Liver (tissue), 8 donors: ENCODE measurements at regions not wholly inside any gene's neighbourhood (a gene's known extent, or its start where the extent isn't known, plus 50 kb on each side); places are given as distances from the start of the nearest gene placed in this dataset.

Source experiments
- DNase-seq: peaks from one replicate; pipeline ENCODE4 v3.0.0-alpha.2; 2017; ENCODE audit warnings: low spot score
- H3K27ac ChIP-seq, 2 donors: one replicate each; pipeline ENCODE4 v1.7.0; 2013; ENCODE audit warnings: inconsistent platforms in 2 of 2, low read length in 2 of 2, control low read depth in 1 of 2, low read depth in 1 of 2, mild to moderate bottlenecking in 1 of 2
- H3K27me3 ChIP-seq, 4 donors: one replicate each; pipeline versions ENCODE4 v1.6.1 to v1.7.0; 2013; ENCODE audit warnings: low read length in 3 of 4, inconsistent platforms in 1 of 4, mild to moderate bottlenecking in 1 of 4, moderate library complexity in 1 of 4; ENCODE audit not compliant: control insufficient read depth in 4 of 4, insufficient read depth in 4 of 4
- H3K36me3 ChIP-seq, 4 donors: one replicate each; pipeline versions ENCODE4 v1.6.1 to v1.7.0; 2013; ENCODE audit warnings: low read length in 3 of 4, mild to moderate bottlenecking in 3 of 4, low read depth in 1 of 4, moderate library complexity in 1 of 4; ENCODE audit not compliant: control insufficient read depth in 4 of 4, insufficient read depth in 3 of 4
- H3K4me1 ChIP-seq, 4 donors: one replicate each; pipeline versions ENCODE4 v1.6.1 to v1.7.0; 2013; ENCODE audit warnings: low read length in 3 of 4, mild to moderate bottlenecking in 3 of 4, moderate library complexity in 1 of 4; ENCODE audit not compliant: control insufficient read depth in 4 of 4, insufficient read depth in 4 of 4
- H3K4me3 ChIP-seq, 3 donors: one replicate each; pipeline versions ENCODE4 v1.6.1 to v1.7.0; 2013; ENCODE audit warnings: low read length in 3 of 3, control low read depth in 1 of 3, low read depth in 1 of 3, mild to moderate bottlenecking in 1 of 3
- H3K9ac ChIP-seq, 2 donors: one replicate each; pipeline ENCODE4 v1.7.0; 2013; ENCODE audit warnings: low read length in 2 of 2, mild to moderate bottlenecking in 2 of 2, moderate library complexity in 2 of 2, control low read depth in 1 of 2, low read depth in 1 of 2
- H3K9me3 ChIP-seq, 4 donors: one replicate each; pipeline versions ENCODE4 v1.6.1 to v1.7.0; 2013; ENCODE audit warnings: low read length in 3 of 4; ENCODE audit not compliant: control insufficient read depth in 4 of 4
- ATF3 ChIP-seq: IDR thresholded peaks from 2 replicates; pipeline ENCODE4 v1.6.1; 2016; ENCODE audit warnings: antibody characterized with exemption
- EGR1 ChIP-seq, 2 donors: IDR thresholded peaks; 2 replicates each; pipeline ENCODE4 v1.6.1; 2016 to 2018; ENCODE audit warnings: antibody characterized with exemption in 2 of 2, low read depth in 2 of 2
- FOXA2 ChIP-seq: IDR thresholded peaks from 2 replicates; pipeline ENCODE4 v1.6.1; 2016; ENCODE audit warnings: antibody characterized with exemption
- GABPA ChIP-seq, 2 donors: IDR thresholded peaks in 1 of 2; conservative IDR thresholded peaks in 1 of 2; 2 replicates each; pipeline ENCODE4 v1.6.1; 2016; ENCODE audit warnings: antibody characterized with exemption in 2 of 2, mild to moderate bottlenecking in 1 of 2, moderate library complexity in 1 of 2
- HNF4A ChIP-seq, 2 donors: conservative IDR thresholded peaks; 2 replicates each; pipeline ENCODE4 v1.6.1; 2016; ENCODE audit warnings: antibody characterized with exemption in 2 of 2, mild to moderate bottlenecking in 2 of 2
- HNF4G ChIP-seq: IDR thresholded peaks from 2 replicates; pipeline ENCODE4 v1.6.1; 2016; ENCODE audit warnings: antibody characterized with exemption
- JUND ChIP-seq, 2 donors: IDR thresholded peaks; 2 replicates each; pipeline ENCODE4 v1.6.1; 2016; ENCODE audit warnings: antibody characterized with exemption in 2 of 2
- MAX ChIP-seq: IDR thresholded peaks from 2 replicates; pipeline ENCODE4 v1.6.1; 2016; ENCODE audit warnings: antibody characterized with exemption
- NR2F2 ChIP-seq: IDR thresholded peaks from 2 replicates; pipeline ENCODE4 v1.6.1; 2016; ENCODE audit warnings: antibody characterized with exemption
- RXRA ChIP-seq, 2 donors: IDR thresholded peaks; 2 replicates each; pipeline ENCODE4 v1.6.1; 2017 to 2018; ENCODE audit warnings: antibody characterized with exemption in 2 of 2, mild to moderate bottlenecking in 1 of 2
- SP1 ChIP-seq: IDR thresholded peaks from 2 replicates; pipeline ENCODE4 v1.6.1; 2018; ENCODE audit warnings: antibody characterized with exemption, mild to moderate bottlenecking
- TAF1 ChIP-seq: conservative IDR thresholded peaks from 2 replicates; pipeline ENCODE4 v1.6.1; 2016; ENCODE audit warnings: antibody characterized with exemption, mild to moderate bottlenecking
- WGBS: extraction: QIAGEN DNeasy Blood & Tissue Kit; methylation state at CpG from one replicate; pipeline ENCODE4 v1.1.7; 2013; 5-methylcytosine and 5-hydroxymethylcytosine counted together
- TF ChIP-seq, protein P1 (sequence below): fragments of 150-350 bp; IDR thresholded peaks from 2 replicates; pipeline ENCODE4 v1.5.1; 2017; ENCODE audit warnings: improper control_type of control experiment, low read depth, low read length; ENCODE audit not compliant: missing input control
- TF ChIP-seq, protein P2 (sequence below): IDR thresholded peaks from 2 replicates; pipeline ENCODE4 v1.6.1; 2016; ENCODE audit warnings: antibody characterized with exemption
- TF ChIP-seq, protein P3 (sequence below): IDR thresholded peaks from 2 replicates; pipeline ENCODE4 v1.6.1; 2016; ENCODE audit warnings: antibody characterized with exemption, mild to moderate bottlenecking
- donor health status: healthy.
- donor health status: healthy.
- donor health status: healthy.
- donor health status: healthy.
- donor health status: healthy.

DNA sequence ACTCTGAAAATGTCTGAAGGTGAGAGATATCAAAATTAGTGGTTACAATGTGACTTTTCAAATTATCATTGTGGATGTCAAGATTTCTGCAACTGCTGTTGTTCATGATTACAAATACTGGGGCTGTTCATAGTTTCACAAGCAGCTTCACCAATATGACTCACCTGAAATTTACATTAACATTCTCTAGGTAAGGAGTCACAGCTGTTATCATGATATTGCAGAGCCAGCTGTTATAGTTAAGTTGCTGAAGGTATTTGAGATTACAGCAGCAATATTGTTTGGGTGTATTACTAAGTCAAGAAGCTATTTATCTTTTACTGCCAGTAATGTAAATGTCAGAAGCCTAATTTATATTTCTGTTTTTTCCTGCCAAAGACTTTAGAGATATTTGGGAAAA is 140.0 kb downstream of the MC4R start:
- no peak overlapping the region for H3K9ac ChIP-seq
- no peaks in the 10 kb centered on the region for H3K4me1 ChIP-seq
- H3K36me3 ChIP-seq = no peaks in the 10 kb centered on the region
- no peaks in the 10 kb centered on the region for H3K27me3 ChIP-seq
- TF ChIP-seq JUND (IDR thresholded peaks at IDR 0.05) (no peak), FOXA2 (no peak), HNF4A (conservative IDR thresholded peaks at IDR 0.05) (no peak), MAX (no peak), NR2F2 (no peak), RXRA (IDR thresholded peaks at IDR 0.05) (no peak), ATF3 (no peak)
- TF ChIP-seq, protein P1, sequence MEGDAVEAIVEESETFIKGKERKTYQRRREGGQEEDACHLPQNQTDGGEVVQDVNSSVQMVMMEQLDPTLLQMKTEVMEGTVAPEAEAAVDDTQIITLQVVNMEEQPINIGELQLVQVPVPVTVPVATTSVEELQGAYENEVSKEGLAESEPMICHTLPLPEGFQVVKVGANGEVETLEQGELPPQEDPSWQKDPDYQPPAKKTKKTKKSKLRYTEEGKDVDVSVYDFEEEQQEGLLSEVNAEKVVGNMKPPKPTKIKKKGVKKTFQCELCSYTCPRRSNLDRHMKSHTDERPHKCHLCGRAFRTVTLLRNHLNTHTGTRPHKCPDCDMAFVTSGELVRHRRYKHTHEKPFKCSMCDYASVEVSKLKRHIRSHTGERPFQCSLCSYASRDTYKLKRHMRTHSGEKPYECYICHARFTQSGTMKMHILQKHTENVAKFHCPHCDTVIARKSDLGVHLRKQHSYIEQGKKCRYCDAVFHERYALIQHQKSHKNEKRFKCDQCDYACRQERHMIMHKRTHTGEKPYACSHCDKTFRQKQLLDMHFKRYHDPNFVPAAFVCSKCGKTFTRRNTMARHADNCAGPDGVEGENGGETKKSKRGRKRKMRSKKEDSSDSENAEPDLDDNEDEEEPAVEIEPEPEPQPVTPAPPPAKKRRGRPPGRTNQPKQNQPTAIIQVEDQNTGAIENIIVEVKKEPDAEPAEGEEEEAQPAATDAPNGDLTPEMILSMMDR = no peak
- TF ChIP-seq, protein P2, sequence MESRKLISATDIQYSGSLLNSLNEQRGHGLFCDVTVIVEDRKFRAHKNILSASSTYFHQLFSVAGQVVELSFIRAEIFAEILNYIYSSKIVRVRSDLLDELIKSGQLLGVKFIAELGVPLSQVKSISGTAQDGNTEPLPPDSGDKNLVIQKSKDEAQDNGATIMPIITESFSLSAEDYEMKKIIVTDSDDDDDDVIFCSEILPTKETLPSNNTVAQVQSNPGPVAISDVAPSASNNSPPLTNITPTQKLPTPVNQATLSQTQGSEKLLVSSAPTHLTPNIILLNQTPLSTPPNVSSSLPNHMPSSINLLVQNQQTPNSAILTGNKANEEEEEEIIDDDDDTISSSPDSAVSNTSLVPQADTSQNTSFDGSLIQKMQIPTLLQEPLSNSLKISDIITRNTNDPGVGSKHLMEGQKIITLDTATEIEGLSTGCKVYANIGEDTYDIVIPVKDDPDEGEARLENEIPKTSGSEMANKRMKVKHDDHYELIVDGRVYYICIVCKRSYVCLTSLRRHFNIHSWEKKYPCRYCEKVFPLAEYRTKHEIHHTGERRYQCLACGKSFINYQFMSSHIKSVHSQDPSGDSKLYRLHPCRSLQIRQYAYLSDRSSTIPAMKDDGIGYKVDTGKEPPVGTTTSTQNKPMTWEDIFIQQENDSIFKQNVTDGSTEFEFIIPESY = no peak
- no peaks in the 10 kb centered on the region for H3K9me3 ChIP-seq
- DNase-seq = no peak
- no peak overlapping the region for H3K27ac ChIP-seq
- no peak overlapping the region for H3K4me3 ChIP-seq

GRCh38 chr18:60228609-60229595 is 143.7 kb downstream of the MC4R start:
- no peaks in the 10 kb centered on the region for H3K4me1 ChIP-seq
- peaks cover 0 to 7% (median 0%) of the 10 kb centered on the region in 4 donors for H3K9me3 ChIP-seq
- no peak overlapping the region for H3K9ac ChIP-seq
- H3K27ac ChIP-seq = no peak overlapping the region
- DNase-seq = no peak
- WGBS = 65% methylated on average over 8 of the region's 8 CpGs
- TF ChIP-seq SP1 (no peak), NR2F2 (no peak), HNF4G (no peak), EGR1 (IDR thresholded peaks at IDR 0.05; ENCODE audit: low read depth in 2 of 2) (no peak), JUND (IDR thresholded peaks at IDR 0.05) (no peak), TAF1 (no peak), GABPA (IDR thresholded peaks at IDR 0.05 in 1 of 2, conservative IDR thresholded peaks at IDR 0.05 in 1 of 2) (no peak), HNF4A (conservative IDR thresholded peaks at IDR 0.05) (no peak), ATF3 (no peak)
- TF ChIP-seq, protein P2 = no peak
- TF ChIP-seq, protein P1 = no peak
- TF ChIP-seq, protein P3, sequence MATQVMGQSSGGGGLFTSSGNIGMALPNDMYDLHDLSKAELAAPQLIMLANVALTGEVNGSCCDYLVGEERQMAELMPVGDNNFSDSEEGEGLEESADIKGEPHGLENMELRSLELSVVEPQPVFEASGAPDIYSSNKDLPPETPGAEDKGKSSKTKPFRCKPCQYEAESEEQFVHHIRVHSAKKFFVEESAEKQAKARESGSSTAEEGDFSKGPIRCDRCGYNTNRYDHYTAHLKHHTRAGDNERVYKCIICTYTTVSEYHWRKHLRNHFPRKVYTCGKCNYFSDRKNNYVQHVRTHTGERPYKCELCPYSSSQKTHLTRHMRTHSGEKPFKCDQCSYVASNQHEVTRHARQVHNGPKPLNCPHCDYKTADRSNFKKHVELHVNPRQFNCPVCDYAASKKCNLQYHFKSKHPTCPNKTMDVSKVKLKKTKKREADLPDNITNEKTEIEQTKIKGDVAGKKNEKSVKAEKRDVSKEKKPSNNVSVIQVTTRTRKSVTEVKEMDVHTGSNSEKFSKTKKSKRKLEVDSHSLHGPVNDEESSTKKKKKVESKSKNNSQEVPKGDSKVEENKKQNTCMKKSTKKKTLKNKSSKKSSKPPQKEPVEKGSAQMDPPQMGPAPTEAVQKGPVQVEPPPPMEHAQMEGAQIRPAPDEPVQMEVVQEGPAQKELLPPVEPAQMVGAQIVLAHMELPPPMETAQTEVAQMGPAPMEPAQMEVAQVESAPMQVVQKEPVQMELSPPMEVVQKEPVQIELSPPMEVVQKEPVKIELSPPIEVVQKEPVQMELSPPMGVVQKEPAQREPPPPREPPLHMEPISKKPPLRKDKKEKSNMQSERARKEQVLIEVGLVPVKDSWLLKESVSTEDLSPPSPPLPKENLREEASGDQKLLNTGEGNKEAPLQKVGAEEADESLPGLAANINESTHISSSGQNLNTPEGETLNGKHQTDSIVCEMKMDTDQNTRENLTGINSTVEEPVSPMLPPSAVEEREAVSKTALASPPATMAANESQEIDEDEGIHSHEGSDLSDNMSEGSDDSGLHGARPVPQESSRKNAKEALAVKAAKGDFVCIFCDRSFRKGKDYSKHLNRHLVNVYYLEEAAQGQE = no peak
- no peak overlapping the region for H3K4me3 ChIP-seq
- H3K36me3 ChIP-seq = no peaks in the 10 kb centered on the region
- H3K27me3 ChIP-seq = no peaks in the 10 kb centered on the region
